H1 (cell line): ENCODE measurements at regions not wholly inside any gene's neighbourhood (a gene's known extent, or its start where the extent isn't known, plus 50 kb on each side); places are given as distances from the start of the nearest gene placed in this dataset.

Source experiments
- ATF2 ChIP-seq: IDR thresholded peaks from 2 replicates; pipeline ENCODE4 v1.6.1; 2012; ENCODE audit warnings: low read length, inconsistent platforms
- CEBPB ChIP-seq: IDR thresholded peaks from 2 replicates; pipeline ENCODE4 v1.6.1; 2012; ENCODE audit warnings: low read depth, low read length
- CHD1 ChIP-seq: IDR thresholded peaks from 2 replicates; pipeline ENCODE4 v1.6.1; 2012; ENCODE audit warnings: low read depth, low read length, improper control_type of control experiment
- CTCF ChIP-seq, 3 experiments: IDR thresholded peaks; 1 replicate in 2 of 3; 2 replicates in 1 of 3; pipeline versions ENCODE4 v1.5.1 to v1.6.1; 2011; ENCODE audit warnings: low read length in 3 of 3, mild to moderate bottlenecking in 3 of 3, inconsistent platforms in 2 of 3, low read depth in 1 of 3, moderate library complexity in 1 of 3; ENCODE audit not compliant: insufficient read depth in 1 of 3; ENCODE audit errors: control extremely low read depth in 1 of 3
- EP300 ChIP-seq, 2 experiments: IDR thresholded peaks; 1 replicate in 1 of 2; 2 replicates in 1 of 2; pipeline ENCODE4 v1.6.1; 2011 to 2012; ENCODE audit warnings: low read depth in 2 of 2, low read length in 2 of 2, mild to moderate bottlenecking in 2 of 2, borderline replicate concordance in 1 of 2, inconsistent platforms in 1 of 2, moderate library complexity in 1 of 2
- FOSL1 ChIP-seq: IDR thresholded peaks from 2 replicates; pipeline ENCODE4 v1.6.1; 2011; ENCODE audit warnings: mild to moderate bottlenecking, low read depth, low read length, moderate library complexity; ENCODE audit not compliant: insufficient read depth
- GABPA ChIP-seq: IDR thresholded peaks from 2 replicates; pipeline ENCODE4 v1.6.1; 2011; ENCODE audit warnings: mild to moderate bottlenecking, low read length, moderate library complexity, borderline replicate concordance; ENCODE audit not compliant: insufficient read depth
- HDAC6 ChIP-seq: IDR thresholded peaks from one replicate; pipeline ENCODE4 v1.7.1; 2012; ENCODE audit warnings: low read depth, mild to moderate bottlenecking, inconsistent platforms, low read length, moderate library complexity
- POLR2A ChIP-seq, 2 experiments: IDR thresholded peaks; 1 replicate in 1 of 2; 2 replicates in 1 of 2; pipeline ENCODE4 v1.6.1; 2011; ENCODE audit warnings: low read depth in 2 of 2, low read length in 2 of 2, mild to moderate bottlenecking in 2 of 2; ENCODE audit errors: control extremely low read depth in 1 of 2
- POLR2AphosphoS5 ChIP-seq: IDR thresholded peaks from 2 replicates; pipeline ENCODE4 v1.6.1; 2011; ENCODE audit warnings: low read depth, low read length
- RFX5 ChIP-seq: IDR thresholded peaks from 2 replicates; pipeline ENCODE4 v1.6.1; 2011; ENCODE audit warnings: low read depth, low read length, improper control_type of control experiment, borderline replicate concordance
- TCF12 ChIP-seq: IDR thresholded peaks from 2 replicates; pipeline ENCODE4 v1.6.1; 2011; ENCODE audit warnings: low read depth, mild to moderate bottlenecking, low read length

- TF ChIP-seq CTCF (IDR thresholded peaks at IDR 0.05; ENCODE audit: control extremely low read depth in 1 of 3, insufficient read depth in 1 of 3, low read depth in 1 of 3, low read length in 3 of 3) (no peak), CHD1 (no peak), HDAC6 (no peak), TCF12 (no peak), POLR2AphosphoS5 (no peak), EP300 (IDR thresholded peaks at IDR 0.05; ENCODE audit: borderline replicate concordance in 1 of 2, low read depth in 2 of 2, low read length in 2 of 2) (no peak), POLR2A (IDR thresholded peaks at IDR 0.05; ENCODE audit: control extremely low read depth in 1 of 2, low read depth in 2 of 2, low read length in 2 of 2) (no peak), ATF2 (no peak), CEBPB (no peak), GABPA (no peak), RFX5 (no peak), FOSL1 (no peak)
These were observed 98.9 kb upstream of the PLEKHG7 start for GRCh38 chr12:92603741-92604432.
